EL (cell line): ENCODE measurements at regions not wholly inside any gene's neighbourhood (a gene's known extent, or its start where the extent isn't known, plus 50 kb on each side); places are given as distances from the start of the nearest gene placed in this dataset.

Source experiments
- DNase-seq: peaks from one replicate; pipeline ENCODE4 v3.0.0-alpha.2; 2016

- no peak for DNase-seq
These were observed 318.3 kb upstream of the ZMIZ1 start for GRCh38 chr10:78750418-78750817.

- DNase-seq = no peak
These were observed 317.1 kb upstream of the ZMIZ1 start for GRCh38 chr10:78751716-78752115.

- DNase-seq = no peak
These were observed 316.5 kb upstream of the ZMIZ1 start for GRCh38 chr10:78752221-78752620.

- DNase-seq = no peak
These were observed 316.1 kb upstream of the ZMIZ1 start for GRCh38 chr10:78752708-78753107.

- peak; percentile 33 for DNase-seq
These were observed 314.3 kb upstream of the ZMIZ1 start for GRCh38 chr10:78754269-78755062.

- DNase-seq = no peak
These were observed 313.6 kb upstream of the ZMIZ1 start for GRCh38 chr10:78755063-78755701.

- DNase-seq = no peak
These were observed 312.8 kb upstream of the ZMIZ1 start for GRCh38 chr10:78755877-78756455.

- DNase-seq = peak; percentile 93
These were observed 312.0 kb upstream of the ZMIZ1 start for GRCh38 chr10:78756604-78757343.

- DNase-seq = peak; percentile 83
These were observed 311.3 kb upstream of the ZMIZ1 start for GRCh38 chr10:78757344-78757925.

GRCh38 chr10:78758176-78758575 is 310.6 kb upstream of the ZMIZ1 start:
- no peak for DNase-seq

- DNase-seq = no peak
These were observed 309.2 kb upstream of the ZMIZ1 start for GRCh38 chr10:78759456-78760120.

GRCh38 chr10:78760463-78761310 is 308.1 kb upstream of the ZMIZ1 start:
- no peak for DNase-seq

- DNase-seq = no peak
These were observed 307.4 kb upstream of the ZMIZ1 start for GRCh38 chr10:78761311-78761781.

GRCh38 chr10:78762086-78762630 is 306.6 kb upstream of the ZMIZ1 start:
- DNase-seq = no peak

- no peak for DNase-seq
These were observed 305.5 kb upstream of the ZMIZ1 start for GRCh38 chr10:78763234-78763633.

- DNase-seq = no peak
These were observed 304.9 kb upstream of the ZMIZ1 start for GRCh38 chr10:78763651-78764395.

GRCh38 chr10:78764436-78764835 is 304.3 kb upstream of the ZMIZ1 start:
- DNase-seq = no peak

GRCh38 chr10:78764846-78765430 is 303.8 kb upstream of the ZMIZ1 start:
- DNase-seq = no peak

- DNase-seq = no peak
These were observed 302.9 kb upstream of the ZMIZ1 start for GRCh38 chr10:78765726-78766335.
